ENCODE measurements at regions not wholly inside any gene's neighbourhood (a gene's known extent, or its start where the extent isn't known, plus 50 kb on each side); places are given as distances from the start of the nearest gene placed in this dataset.

DNA sequence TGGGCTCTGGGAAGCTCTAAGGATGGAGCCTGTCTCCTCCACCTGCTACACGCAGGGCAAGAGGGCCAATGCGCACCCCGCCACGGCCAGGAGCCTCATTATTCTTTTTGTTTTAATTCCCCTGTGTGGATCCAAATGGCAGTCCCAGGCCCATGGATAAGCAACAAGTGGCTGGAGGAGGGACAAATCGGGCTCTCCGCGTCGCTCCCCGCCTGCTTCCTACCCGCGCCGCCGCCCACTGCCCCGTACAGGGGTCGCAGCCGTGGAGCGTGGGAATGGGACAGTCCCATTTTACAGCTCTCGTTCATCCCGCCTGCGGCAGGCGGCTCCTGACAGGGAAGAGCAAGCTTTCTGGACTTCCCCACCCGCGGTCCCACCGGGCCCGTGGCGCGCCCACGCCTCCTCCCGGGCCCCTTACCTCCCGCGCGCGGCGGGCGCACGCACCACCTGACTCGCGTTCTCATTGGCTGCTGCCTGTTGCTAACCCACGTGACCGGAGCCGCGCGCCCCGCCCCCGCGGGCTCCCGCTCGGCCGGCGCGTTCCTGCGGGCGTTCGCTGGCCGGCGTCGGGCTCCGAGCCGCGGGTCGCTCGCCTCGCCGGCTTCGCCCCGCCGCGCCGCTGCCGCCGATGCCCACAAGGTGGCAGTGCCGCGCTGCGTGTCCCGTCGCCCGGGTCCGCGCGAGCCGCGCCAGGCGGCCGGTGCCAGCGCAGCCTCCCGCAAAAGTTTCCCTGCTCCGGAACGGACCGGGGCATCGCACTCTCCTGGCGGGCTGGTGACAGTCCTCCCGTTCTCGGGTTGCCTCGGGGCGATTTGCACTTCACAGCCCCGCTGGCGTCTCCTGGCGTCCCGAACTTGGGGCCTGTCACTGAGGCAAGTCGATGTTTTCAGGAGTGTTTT is 93.3 kb downstream of the CD83 start:
- FAIRE-seq (no peak), DNase-seq (ENCODE audit: low read depth) (peak; percentile 75)
- Histone ChIP-seq H3K4me3 (ENCODE audit: low read depth, low read length) (peak overlapping the region; percentile 54), H3K27me3 (ENCODE audit: control insufficient read depth, insufficient read depth, low read length) (no peaks in the 10 kb centered on the region), H3K36me3 (ENCODE audit: control insufficient read depth, insufficient read depth, low read length) (no peaks in the 10 kb centered on the region)
- TF ChIP-seq, protein P1, sequence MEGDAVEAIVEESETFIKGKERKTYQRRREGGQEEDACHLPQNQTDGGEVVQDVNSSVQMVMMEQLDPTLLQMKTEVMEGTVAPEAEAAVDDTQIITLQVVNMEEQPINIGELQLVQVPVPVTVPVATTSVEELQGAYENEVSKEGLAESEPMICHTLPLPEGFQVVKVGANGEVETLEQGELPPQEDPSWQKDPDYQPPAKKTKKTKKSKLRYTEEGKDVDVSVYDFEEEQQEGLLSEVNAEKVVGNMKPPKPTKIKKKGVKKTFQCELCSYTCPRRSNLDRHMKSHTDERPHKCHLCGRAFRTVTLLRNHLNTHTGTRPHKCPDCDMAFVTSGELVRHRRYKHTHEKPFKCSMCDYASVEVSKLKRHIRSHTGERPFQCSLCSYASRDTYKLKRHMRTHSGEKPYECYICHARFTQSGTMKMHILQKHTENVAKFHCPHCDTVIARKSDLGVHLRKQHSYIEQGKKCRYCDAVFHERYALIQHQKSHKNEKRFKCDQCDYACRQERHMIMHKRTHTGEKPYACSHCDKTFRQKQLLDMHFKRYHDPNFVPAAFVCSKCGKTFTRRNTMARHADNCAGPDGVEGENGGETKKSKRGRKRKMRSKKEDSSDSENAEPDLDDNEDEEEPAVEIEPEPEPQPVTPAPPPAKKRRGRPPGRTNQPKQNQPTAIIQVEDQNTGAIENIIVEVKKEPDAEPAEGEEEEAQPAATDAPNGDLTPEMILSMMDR (IDR thresholded peaks at IDR 0.05; ENCODE audit: insufficient read depth, low read length, severe bottlenecking), result peak; percentile 54

GRCh38 chr6:14211562-14211942 is 94.0 kb downstream of the CD83 start:
- FAIRE-seq, result no peak
- Histone ChIP-seq H3K27me3 (ENCODE audit: control insufficient read depth, insufficient read depth, low read length) (no peaks in the 10 kb centered on the region), H3K4me3 (ENCODE audit: low read depth, low read length) (peak overlapping the region; percentile 51), H3K36me3 (ENCODE audit: control insufficient read depth, insufficient read depth, low read length) (no peaks in the 10 kb centered on the region)
- TF ChIP-seq, protein P1 (IDR thresholded peaks at IDR 0.05; ENCODE audit: insufficient read depth, low read length, severe bottlenecking), result no peak
- no peak for DNase-seq (ENCODE audit: low read depth)

DNA sequence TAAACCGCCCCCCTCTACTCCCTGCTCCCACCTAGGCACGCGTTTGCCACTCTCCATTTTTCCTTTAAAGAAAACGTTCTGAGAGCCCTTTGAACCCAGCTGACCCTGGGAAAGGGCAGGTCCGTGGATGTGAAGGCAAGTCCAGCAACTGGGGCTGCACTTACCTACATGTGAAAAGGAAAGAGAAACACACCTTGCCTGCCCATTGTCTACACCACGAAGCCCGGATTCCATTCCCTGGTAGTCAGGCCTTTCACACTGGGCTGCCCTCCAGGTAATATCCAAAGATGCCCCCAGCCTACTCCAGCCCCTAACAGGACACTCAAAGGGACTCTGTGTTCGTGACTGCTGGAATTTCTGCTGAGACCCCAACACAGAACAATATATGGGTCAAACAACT is 94.4 kb downstream of the CD83 start:
- H3K4me3 ChIP-seq (ENCODE audit: low read depth, low read length), result no peak overlapping the region
- TF ChIP-seq, protein P1 (IDR thresholded peaks at IDR 0.05; ENCODE audit: insufficient read depth, low read length, severe bottlenecking), result no peak
- no peaks in the 10 kb centered on the region for H3K36me3 ChIP-seq (ENCODE audit: control insufficient read depth, insufficient read depth, low read length)
- DNase-seq (ENCODE audit: low read depth) (peak; percentile 52), FAIRE-seq (no peak)
- H3K27me3 ChIP-seq (ENCODE audit: control insufficient read depth, insufficient read depth, low read length), result no peaks in the 10 kb centered on the region

GRCh38 chr6:14212632-14213031 is 95.1 kb downstream of the CD83 start:
- DNase-seq (ENCODE audit: low read depth), result no peak
- H3K36me3 ChIP-seq (ENCODE audit: control insufficient read depth, insufficient read depth, low read length), result no peaks in the 10 kb centered on the region
- TF ChIP-seq, protein P1 (IDR thresholded peaks at IDR 0.05; ENCODE audit: insufficient read depth, low read length, severe bottlenecking), result no peak
- H3K4me3 ChIP-seq (ENCODE audit: low read depth, low read length), result no peak overlapping the region
- no peaks in the 10 kb centered on the region for H3K27me3 ChIP-seq (ENCODE audit: control insufficient read depth, insufficient read depth, low read length)
- no peak for FAIRE-seq

GRCh38 chr6:14216946-14217684 is 99.5 kb downstream of the CD83 start:
- no peaks in the 10 kb centered on the region for H3K27me3 ChIP-seq (ENCODE audit: control insufficient read depth, insufficient read depth, low read length)
- no peaks in the 10 kb centered on the region for H3K36me3 ChIP-seq (ENCODE audit: control insufficient read depth, insufficient read depth, low read length)
- FAIRE-seq (no peak), DNase-seq (ENCODE audit: low read depth) (no peak)
- TF ChIP-seq, protein P1 (IDR thresholded peaks at IDR 0.05; ENCODE audit: insufficient read depth, low read length, severe bottlenecking), result no peak
- no peak overlapping the region for H3K4me3 ChIP-seq (ENCODE audit: low read depth, low read length)
